ENCODE measurements at regions not wholly inside any gene's neighbourhood (a gene's known extent, or its start where the extent isn't known, plus 50 kb on each side); places are given as distances from the start of the nearest gene placed in this dataset.

DNA sequence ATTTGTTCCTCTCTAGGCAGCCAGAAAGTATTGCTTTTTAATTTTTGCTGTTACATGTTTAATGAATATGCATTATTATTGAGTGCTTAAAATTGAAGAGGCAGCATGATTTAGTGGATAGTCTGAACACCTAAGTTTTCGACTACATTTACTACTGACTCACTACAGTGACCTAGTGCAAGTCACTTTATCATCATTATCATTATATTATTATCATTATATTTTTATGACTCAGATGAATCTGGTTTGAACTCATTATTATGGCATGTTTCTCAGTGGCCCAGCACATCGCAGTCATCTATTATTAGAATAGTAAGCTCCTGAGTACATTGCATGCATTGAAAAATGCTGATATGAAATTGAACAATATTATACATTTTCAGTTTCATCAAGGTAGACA is 351.2 kb upstream of the PRR20A start:
- Mint-ChIP-seq H3K9me3 (peaks cover 13% of the 10 kb centered on the region), H3K4me3 (no peak overlapping the region), H3K36me3 (no peaks in the 10 kb centered on the region), H3K27me3 (no peaks in the 10 kb centered on the region), H3K4me1 (ENCODE audit: low read depth in 2 of 2) (no peaks in the 10 kb centered on the region), H3K27ac (no peak overlapping the region)
- DNase-seq (ENCODE audit: low spot score) (no peak), ATAC-seq (no peak)

DNA sequence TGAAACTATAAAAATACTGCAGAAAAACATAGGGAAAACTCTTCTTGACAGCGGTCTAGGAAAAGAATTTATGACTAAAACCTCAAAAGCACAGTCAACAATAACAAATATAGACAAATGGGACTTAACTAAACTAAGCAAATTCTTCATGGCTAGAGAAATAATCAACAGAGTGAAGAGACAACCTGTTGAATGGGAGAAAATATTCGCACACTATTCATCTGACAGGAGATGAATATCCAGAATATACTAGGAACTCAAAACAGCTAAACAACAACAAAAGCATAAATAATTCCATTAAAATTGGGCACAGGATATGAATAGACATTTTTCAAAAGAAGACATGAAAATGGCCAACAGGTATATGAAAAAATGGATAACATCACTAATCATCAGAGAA is 303.6 kb upstream of the PRR20A start:
- Mint-ChIP-seq H3K9me3 (peaks cover 14% of the 10 kb centered on the region), H3K36me3 (peaks cover 4% of the 10 kb centered on the region), H3K27ac (no peak overlapping the region), H3K4me3 (no peak overlapping the region), H3K27me3 (no peaks in the 10 kb centered on the region), H3K4me1 (ENCODE audit: low read depth in 2 of 2) (no peaks in the 10 kb centered on the region)
- ATAC-seq (no peak), DNase-seq (ENCODE audit: low spot score) (no peak)

DNA sequence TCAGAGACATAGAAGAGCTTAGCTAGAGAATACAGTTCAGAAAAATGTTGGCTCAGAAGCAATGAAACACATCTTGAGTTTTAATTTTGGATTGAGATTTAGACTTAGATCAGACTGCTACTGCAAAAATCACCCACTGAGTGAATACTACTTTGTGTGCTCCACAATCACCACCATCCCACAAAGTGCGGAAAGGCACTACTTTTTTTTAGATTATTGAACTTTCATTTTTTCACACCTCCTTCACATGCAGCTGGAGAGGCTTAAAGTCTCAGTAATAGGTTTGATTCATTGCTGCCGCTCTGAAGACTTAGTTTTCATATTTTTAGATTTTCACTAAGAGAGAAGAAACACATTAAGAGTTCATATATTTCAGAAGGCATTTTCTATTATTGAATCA is 289.9 kb upstream of the PRR20A start:
- Mint-ChIP-seq H3K4me3 (no peak overlapping the region), H3K36me3 (peaks cover 4% of the 10 kb centered on the region), H3K27me3 (no peaks in the 10 kb centered on the region), H3K27ac (no peak overlapping the region), H3K4me1 (ENCODE audit: low read depth in 2 of 2) (no peaks in the 10 kb centered on the region), H3K9me3 (peaks cover 15% of the 10 kb centered on the region)
- DNase-seq (ENCODE audit: low spot score) (no peak), ATAC-seq (no peak)

DNA sequence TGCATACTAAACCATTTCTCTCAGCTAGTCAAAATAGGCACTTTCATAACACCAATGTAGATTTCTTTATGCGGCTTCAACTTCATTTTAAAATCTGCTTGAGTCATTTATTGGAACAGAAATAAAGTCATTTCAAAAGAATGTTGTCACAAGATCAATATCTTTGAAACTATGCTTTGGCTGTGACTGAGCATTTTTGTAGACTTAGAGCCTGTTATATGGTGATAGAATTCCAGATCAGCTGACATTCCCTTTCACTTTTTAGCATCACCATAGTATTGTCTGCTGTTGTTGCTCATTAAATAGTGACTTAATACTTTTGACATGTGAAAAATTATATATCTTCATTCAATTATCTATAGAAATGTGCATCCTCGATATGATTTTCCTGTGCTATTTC is 279.2 kb upstream of the PRR20A start:
- no peak for ATAC-seq
- Mint-ChIP-seq H3K4me3 (no peak overlapping the region), H3K27ac (no peak overlapping the region), H3K4me1 (ENCODE audit: low read depth in 2 of 2) (no peaks in the 10 kb centered on the region), H3K9me3 (peaks cover 21% of the 10 kb centered on the region), H3K36me3 (peaks cover 9% of the 10 kb centered on the region), H3K27me3 (no peaks in the 10 kb centered on the region)
- DNase-seq (ENCODE audit: low spot score), result no peak

DNA sequence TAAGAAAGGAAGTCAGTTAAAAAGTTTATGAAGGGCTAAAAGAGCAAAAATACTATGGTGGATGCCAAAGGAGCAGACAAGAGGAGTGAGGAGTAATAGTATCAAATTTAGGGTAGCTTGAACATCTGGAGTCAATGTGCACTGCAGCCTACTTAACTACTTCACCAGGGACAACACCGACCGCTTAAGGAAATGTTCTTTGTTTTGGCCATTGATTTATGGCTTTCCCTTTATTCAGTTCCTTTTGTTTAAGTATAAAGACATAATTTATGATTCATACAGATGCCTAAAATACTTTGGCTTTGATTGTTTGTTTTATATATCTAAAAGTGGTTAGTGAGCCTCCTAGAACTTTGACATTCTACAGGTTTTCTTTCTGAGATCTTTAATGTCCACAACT is 276.3 kb upstream of the PRR20A start:
- no peak overlapping the region for H3K4me3 Mint-ChIP-seq

DNA sequence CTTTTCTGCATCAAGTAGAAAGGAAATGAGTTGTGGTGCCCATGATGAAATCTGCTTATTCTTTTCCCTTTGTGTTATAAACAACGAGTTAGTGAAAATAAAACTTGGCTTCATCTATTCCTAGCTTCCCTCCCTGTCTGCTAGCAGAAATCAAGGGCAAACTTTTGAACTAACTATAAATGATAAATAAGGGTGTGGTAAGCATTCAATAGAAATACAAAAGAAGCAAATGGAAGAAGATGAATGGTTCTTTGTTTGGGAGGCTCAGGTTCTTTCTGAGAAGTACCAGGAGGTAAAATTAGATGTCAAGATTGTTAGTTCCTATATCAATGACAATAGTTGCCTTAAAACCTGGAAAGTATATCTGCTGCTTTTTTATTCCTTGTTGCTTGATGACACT is 275.3 kb upstream of the PRR20A start:
- Mint-ChIP-seq H3K9me3 (peaks cover 14% of the 10 kb centered on the region), H3K27ac (no peak overlapping the region), H3K4me3 (no peak overlapping the region), H3K27me3 (no peaks in the 10 kb centered on the region), H3K36me3 (peaks cover 9% of the 10 kb centered on the region), H3K4me1 (ENCODE audit: low read depth in 2 of 2) (no peaks in the 10 kb centered on the region)
- DNase-seq (ENCODE audit: low spot score) (no peak), ATAC-seq (no peak)

More for the DNA sequence above, 276.3 kb upstream of the PRR20A start:
- Mint-ChIP-seq H3K27me3 (no peaks in the 10 kb centered on the region), H3K9me3 (peaks cover 14% of the 10 kb centered on the region), H3K4me1 (ENCODE audit: low read depth in 2 of 2) (no peaks in the 10 kb centered on the region), H3K36me3 (peaks cover 9% of the 10 kb centered on the region), H3K27ac (no peak overlapping the region)
- ATAC-seq, result no peak
- no peak for DNase-seq (ENCODE audit: low spot score)

DNA sequence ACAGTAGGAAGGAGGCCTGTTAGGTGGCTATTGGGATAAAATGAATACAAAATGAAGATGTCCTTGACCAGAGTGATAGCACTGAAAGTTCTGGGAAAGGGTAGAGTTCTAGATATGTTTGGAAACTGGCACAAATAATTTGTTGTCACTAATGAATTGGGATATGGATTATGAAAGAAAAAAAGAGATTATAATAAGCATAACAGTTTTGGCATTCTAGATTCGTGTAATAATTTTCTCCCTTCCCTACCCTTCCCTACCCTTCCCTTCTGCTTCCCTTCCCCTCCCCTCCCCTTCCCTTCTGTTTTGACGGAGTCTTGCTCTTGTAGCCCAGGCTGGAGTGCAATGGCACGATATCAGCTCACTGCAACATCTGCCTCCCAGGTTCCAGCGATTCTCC is 271.0 kb upstream of the PRR20A start:
- ATAC-seq, result no peak
- DNase-seq (ENCODE audit: low spot score), result no peak

DNA sequence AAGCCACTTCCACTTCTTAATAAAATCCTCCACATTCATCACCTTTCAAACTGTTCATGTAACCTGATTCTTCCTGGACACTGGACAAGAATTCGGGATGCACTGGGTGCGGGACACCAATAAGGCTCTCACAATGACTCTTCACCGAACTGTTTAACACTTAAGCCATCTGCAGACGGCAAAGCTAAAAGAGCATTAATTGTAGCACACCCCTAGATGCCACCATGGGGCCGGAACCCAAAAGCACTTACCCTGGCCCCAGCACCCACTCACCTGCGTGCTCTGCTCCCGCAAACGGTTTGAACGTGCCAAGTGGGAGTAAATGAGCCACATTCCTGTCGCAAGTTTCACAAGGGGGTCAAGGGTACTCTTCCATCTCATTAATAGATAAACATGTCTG is 254.3 kb upstream of the PRR20A start:
- no peaks in the 10 kb centered on the region for H3K4me1 Mint-ChIP-seq (ENCODE audit: low read depth in 2 of 2)
- H3K27me3 Mint-ChIP-seq, result no peaks in the 10 kb centered on the region
- H3K9me3 Mint-ChIP-seq, result peaks cover 15% of the 10 kb centered on the region
- H3K27ac Mint-ChIP-seq, result no peak overlapping the region
- H3K36me3 Mint-ChIP-seq, result no peaks in the 10 kb centered on the region
- DNase-seq (ENCODE audit: low spot score) (no peak), ATAC-seq (no peak)
- no peak overlapping the region for H3K4me3 Mint-ChIP-seq

More for the DNA sequence above, 271.0 kb upstream of the PRR20A start:
- H3K36me3 Mint-ChIP-seq, result no peaks in the 10 kb centered on the region
- no peak overlapping the region for H3K27ac Mint-ChIP-seq
- H3K4me1 Mint-ChIP-seq (ENCODE audit: low read depth in 2 of 2), result no peaks in the 10 kb centered on the region
- H3K27me3 Mint-ChIP-seq, result no peaks in the 10 kb centered on the region
- peaks cover 3% of the 10 kb centered on the region for H3K9me3 Mint-ChIP-seq
- H3K4me3 Mint-ChIP-seq, result no peak overlapping the region

DNA sequence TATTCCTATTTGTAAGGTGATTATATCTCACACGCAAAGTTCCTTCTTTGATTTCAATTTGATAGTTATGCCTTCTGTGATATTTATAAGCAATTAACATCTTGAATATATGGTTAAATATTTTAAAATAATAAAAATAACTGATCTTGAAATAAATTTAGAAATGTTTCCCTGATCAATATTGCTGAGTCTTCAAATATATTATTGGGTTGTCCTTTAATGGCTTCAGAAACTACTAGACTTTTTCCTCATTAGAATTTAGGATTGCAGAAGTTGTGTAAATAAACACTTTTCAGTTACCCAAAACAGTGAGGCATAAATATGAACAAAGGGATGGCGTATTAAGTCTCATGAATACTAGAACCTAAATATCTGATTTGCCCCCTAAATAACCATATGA is 252.3 kb upstream of the PRR20A start:
- Mint-ChIP-seq H3K9me3 (peaks cover 7% of the 10 kb centered on the region), H3K27me3 (no peaks in the 10 kb centered on the region), H3K27ac (no peak overlapping the region), H3K4me1 (ENCODE audit: low read depth in 2 of 2) (no peaks in the 10 kb centered on the region), H3K36me3 (no peaks in the 10 kb centered on the region), H3K4me3 (no peak overlapping the region)
- DNase-seq (ENCODE audit: low spot score) (no peak), ATAC-seq (no peak)

DNA sequence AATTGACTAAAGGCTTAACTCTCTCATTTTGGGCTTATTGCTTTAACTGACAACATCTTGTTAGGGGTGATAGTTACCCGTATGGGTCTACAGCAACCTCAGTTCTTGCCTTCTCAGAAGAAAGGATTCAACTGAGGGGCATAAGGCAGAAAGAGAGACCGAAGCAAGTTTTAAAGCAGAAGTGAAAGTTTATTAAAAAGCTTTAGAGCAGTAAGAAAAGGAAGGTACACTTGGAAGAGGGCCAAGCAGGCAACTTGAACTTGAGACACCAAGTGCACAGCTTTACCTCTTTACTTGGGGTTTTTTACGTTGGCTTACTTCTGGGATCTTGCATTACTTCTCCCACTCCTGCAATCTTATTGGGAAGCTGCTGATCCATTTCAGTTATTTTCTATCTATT is 246.9 kb upstream of the PRR20A start:
- Mint-ChIP-seq H3K4me3 (no peak overlapping the region), H3K4me1 (ENCODE audit: low read depth in 2 of 2) (no peaks in the 10 kb centered on the region), H3K27ac (no peak overlapping the region), H3K27me3 (no peaks in the 10 kb centered on the region), H3K36me3 (no peaks in the 10 kb centered on the region), H3K9me3 (peaks cover 6% of the 10 kb centered on the region)
- DNase-seq (ENCODE audit: low spot score) (no peak), ATAC-seq (no peak)

DNA sequence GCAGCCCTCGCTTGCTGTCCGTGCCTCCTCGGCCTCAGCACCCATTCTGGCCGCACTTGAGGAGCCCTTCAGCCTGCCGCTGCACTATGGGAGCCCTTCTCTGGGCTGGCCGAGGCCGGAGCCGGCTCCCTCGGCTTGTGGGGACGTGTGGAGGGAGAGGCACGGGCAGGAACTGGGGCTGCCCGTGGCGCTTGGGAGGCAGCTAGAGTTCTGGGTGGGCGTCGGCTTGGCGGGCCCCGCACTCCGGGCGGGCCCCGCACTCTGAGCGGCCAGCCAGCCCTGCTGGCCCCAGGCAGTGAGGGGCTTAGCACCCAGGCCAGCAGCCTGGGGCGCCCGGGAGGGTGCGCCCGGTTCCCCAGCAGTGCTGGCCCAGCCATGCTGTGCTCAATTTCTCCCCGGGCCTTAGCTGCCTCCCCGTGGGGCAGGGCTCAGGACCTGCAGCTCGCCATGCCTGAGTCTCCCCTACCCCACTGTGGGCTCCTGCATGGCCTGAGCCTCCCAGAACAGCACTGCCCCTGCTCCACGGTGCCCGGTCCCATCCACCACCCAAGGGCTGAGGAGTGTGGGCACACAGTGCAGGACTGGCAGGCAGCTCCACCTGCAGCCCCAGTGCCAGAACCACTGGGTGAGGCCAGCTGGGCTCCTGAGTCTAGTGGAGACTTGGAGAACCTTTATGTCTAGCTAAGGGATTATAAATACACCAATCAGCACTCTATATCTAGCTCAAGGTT is 240.0 kb upstream of the PRR20A start:
- DNase-seq (ENCODE audit: low spot score) (no peak), ATAC-seq (peak in 1 of 2 donors; percentile 13)
- Mint-ChIP-seq H3K27me3 (no peaks in the 10 kb centered on the region), H3K27ac (no peak overlapping the region), H3K4me3 (no peak overlapping the region), H3K9me3 (peaks cover 6% of the 10 kb centered on the region), H3K4me1 (ENCODE audit: low read depth in 2 of 2) (no peaks in the 10 kb centered on the region), H3K36me3 (no peaks in the 10 kb centered on the region)

DNA sequence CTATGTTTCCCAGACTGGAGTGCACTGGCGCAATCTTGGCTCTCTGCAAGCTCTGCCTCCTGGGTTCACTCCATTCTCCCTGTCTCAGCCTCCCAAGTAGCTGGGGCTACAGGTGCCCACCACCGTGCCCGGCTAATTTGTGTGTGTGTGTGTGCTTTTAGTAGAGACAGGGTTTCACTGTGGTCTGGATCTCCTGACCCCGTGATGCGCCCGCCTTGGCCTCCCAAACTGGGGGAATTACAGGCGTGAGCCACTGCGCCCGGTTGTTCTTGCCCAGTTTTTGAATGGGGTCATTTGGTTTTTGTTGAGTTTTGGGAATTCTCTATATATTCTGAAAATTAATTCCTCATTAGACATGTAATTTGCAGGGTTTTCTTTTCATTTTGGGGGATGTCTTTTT is 238.4 kb upstream of the PRR20A start:
- no peaks in the 10 kb centered on the region for H3K36me3 Mint-ChIP-seq
- H3K4me1 Mint-ChIP-seq (ENCODE audit: low read depth in 2 of 2), result no peaks in the 10 kb centered on the region
- ATAC-seq (no peak), DNase-seq (ENCODE audit: low spot score) (no peak)
- no peaks in the 10 kb centered on the region for H3K27me3 Mint-ChIP-seq
- H3K9me3 Mint-ChIP-seq, result peaks cover 8% of the 10 kb centered on the region
- H3K4me3 Mint-ChIP-seq, result no peak overlapping the region
- H3K27ac Mint-ChIP-seq, result no peak overlapping the region

DNA sequence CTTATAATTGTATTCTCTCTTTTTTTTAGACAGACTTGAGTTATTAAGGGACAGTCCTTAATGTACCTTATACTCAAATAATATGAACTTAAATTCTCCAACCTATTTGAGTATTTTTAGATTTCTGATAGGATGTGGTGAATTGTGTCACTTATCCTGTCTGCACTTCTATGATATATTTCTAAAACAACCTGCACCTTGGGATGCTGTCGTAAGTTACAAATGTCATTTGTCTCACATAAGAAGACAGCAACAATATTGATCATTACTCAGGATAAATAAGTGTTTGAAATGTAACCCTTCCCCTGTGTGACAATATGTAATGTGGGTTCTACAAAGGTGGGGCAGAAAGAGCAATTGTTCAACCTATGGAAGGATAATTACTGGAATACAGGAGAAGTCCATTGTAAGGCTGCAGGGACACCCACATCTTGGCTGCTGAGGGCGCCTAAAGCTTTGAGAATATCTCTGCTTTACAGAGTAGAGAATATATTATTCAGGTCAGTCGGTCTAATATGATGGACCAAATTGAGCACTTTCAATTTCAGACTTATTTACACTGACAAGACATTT is 236.9 kb upstream of the PRR20A start:
- Mint-ChIP-seq H3K4me3 (no peak overlapping the region), H3K27ac (no peak overlapping the region), H3K27me3 (no peaks in the 10 kb centered on the region), H3K36me3 (no peaks in the 10 kb centered on the region), H3K4me1 (ENCODE audit: low read depth in 2 of 2) (no peaks in the 10 kb centered on the region), H3K9me3 (peaks cover 8% of the 10 kb centered on the region)
- ATAC-seq (no peak), DNase-seq (ENCODE audit: low spot score) (no peak)

DNA sequence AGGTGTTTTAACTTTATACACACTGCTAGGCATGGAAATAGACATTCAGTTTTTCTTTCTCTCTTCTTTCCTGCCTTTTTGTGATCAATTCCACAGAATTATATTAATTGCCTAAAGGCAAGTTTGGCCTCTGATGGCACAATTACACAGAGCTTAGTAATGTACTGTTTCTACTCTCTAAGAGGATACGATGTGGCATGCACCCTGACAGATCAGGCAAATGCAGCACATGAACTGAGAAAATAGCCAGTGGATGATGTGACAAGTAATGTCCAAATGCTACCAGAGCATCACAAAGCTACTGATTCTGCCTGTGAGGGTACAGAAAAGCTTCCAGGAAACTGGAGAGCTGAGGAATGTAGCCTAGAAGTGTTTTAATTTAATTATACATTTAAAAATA is 233.8 kb upstream of the PRR20A start:
- Mint-ChIP-seq H3K27ac (no peak overlapping the region), H3K9me3 (peaks cover 5% of the 10 kb centered on the region), H3K36me3 (no peaks in the 10 kb centered on the region), H3K27me3 (no peaks in the 10 kb centered on the region), H3K4me3 (no peak overlapping the region), H3K4me1 (ENCODE audit: low read depth in 2 of 2) (no peaks in the 10 kb centered on the region)
- ATAC-seq (no peak), DNase-seq (ENCODE audit: low spot score) (no peak)

DNA sequence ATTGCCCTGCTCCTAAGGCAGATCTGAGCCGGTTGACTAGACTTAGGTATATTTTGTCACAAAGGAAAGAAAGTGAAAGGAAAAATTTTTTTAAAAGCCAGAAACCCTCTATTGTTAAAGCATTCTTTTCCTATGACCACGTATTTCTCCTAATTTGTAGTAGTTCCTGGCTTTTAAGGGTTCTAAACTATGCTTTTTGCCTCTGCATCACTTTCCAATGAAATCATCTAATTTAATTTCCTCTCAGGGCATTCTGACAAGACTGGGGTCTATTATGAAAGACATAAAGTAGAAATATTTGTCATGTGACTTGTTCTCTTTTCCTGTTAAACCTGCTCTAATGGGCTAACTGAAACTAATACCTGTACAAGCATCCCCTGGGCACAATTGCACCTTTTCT is 233.0 kb upstream of the PRR20A start:
- DNase-seq (ENCODE audit: low spot score) (no peak), ATAC-seq (no peak)
- peaks cover 10% of the 10 kb centered on the region for H3K9me3 Mint-ChIP-seq
- H3K4me1 Mint-ChIP-seq (ENCODE audit: low read depth in 2 of 2), result no peaks in the 10 kb centered on the region
- no peak overlapping the region for H3K4me3 Mint-ChIP-seq
- H3K36me3 Mint-ChIP-seq, result peaks cover 4% of the 10 kb centered on the region
- H3K27ac Mint-ChIP-seq, result no peak overlapping the region
- H3K27me3 Mint-ChIP-seq, result no peaks in the 10 kb centered on the region

Data from natural killer cell treated with Interleukin-12 subunit alpha and Interleukin-12 subunit beta and Interleukin-15 and Interleukin-18, amount 100 ng/mL, for 72 hours (primary cell).